Peyer's patch (tissue), 4 donors: ENCODE measurements at regions not wholly inside any gene's neighbourhood (a gene's known extent, or its start where the extent isn't known, plus 50 kb on each side); places are given as distances from the start of the nearest gene placed in this dataset.

Experiments used
- DNase-seq, 3 donors: peaks; one replicate each; pipeline ENCODE4 v3.0.0-alpha.2; 2017 to 2019
- H3K27ac ChIP-seq, 4 donors: fragments of 200-600 bp; sonication (generic); one replicate each; pipeline ENCODE4 v1.5.1; 2016 to 2019
- H3K27me3 ChIP-seq, 2 donors: fragments of 200-600 bp; sonication (generic); one replicate each; pipeline ENCODE4 v1.5.1; 2019
- H3K36me3 ChIP-seq, 3 donors: fragments of 200-600 bp; sonication (generic); one replicate each; pipeline ENCODE4 v1.5.1; 2016 to 2019
- H3K4me1 ChIP-seq, 4 donors: fragments of 200-600 bp; sonication (generic); one replicate each; pipeline ENCODE4 v1.5.1; 2016 to 2019
- H3K4me3 ChIP-seq, 4 donors: fragments of 200-600 bp; sonication (generic); 1 replicate in 3 of 4; 2 replicates in 1 of 4; pipeline ENCODE4 v1.5.1; 2016 to 2019; ENCODE audit warnings: mild to moderate bottlenecking in 1 of 4
- H3K9me3 ChIP-seq, 4 donors: fragments of 200-600 bp; sonication (generic); one replicate each; pipeline ENCODE4 v1.5.1; 2016 to 2019; ENCODE audit warnings: mild to moderate bottlenecking in 1 of 4
- CTCF ChIP-seq, 6 experiments: fragments of 450-650 bp in 4 of 6; fragments of 200-600 bp in 2 of 6; sonication (generic) in 1 of 6; IDR thresholded peaks; one replicate each; pipeline ENCODE4 v1.5.1; 2017 to 2019; ENCODE audit warnings: antibody characterized with exemption in 6 of 6, mild to moderate bottlenecking in 3 of 6, moderate library complexity in 1 of 6
- POLR2A ChIP-seq, 2 donors: fragments of 450-650 bp; IDR thresholded peaks; one replicate each; pipeline ENCODE4 v1.5.1; 2017; ENCODE audit warnings: antibody characterized with exemption in 2 of 2, mild to moderate bottlenecking in 2 of 2, moderate library complexity in 2 of 2

GRCh38 chr18:32577561-32577960 lies 106.9 kb upstream of the GAREM1 start:
- no peak for TF ChIP-seq CTCF (IDR thresholded peaks at IDR 0.05)
- TF ChIP-seq POLR2A (IDR thresholded peaks at IDR 0.05): no peak
- Histone ChIP-seq H3K36me3 (no peaks in the 10 kb centered on the region), H3K4me1 (no peaks in the 10 kb centered on the region), H3K27ac (no peak overlapping the region), H3K9me3 (no peaks in the 10 kb centered on the region), H3K4me3 (no peak overlapping the region), H3K27me3 (no peaks in the 10 kb centered on the region)
- DNase-seq: no peak

GRCh38 chr18:32576296-32576916 lies 105.7 kb upstream of the GAREM1 start:
- TF ChIP-seq CTCF (IDR thresholded peaks at IDR 0.05) (peak in 1 of 6 experiments; percentile 6), POLR2A (IDR thresholded peaks at IDR 0.05) (no peak)
- no peak for DNase-seq

GRCh38 chr18:32566960-32567359 lies 96.3 kb upstream of the GAREM1 start:
- Histone ChIP-seq H3K27me3 (no peaks in the 10 kb centered on the region), H3K4me1 (no peaks in the 10 kb centered on the region), H3K27ac (no peak overlapping the region), H3K4me3 (no peak overlapping the region), H3K36me3 (no peaks in the 10 kb centered on the region), H3K9me3 (no peaks in the 10 kb centered on the region)
- TF ChIP-seq CTCF (IDR thresholded peaks at IDR 0.05) (no peak), POLR2A (IDR thresholded peaks at IDR 0.05) (no peak)
- no peak for DNase-seq

More at GRCh38 chr18:32576296-32576916, 105.7 kb upstream of the GAREM1 start:
- H3K4me1 ChIP-seq: no peaks in the 10 kb centered on the region
- H3K9me3 ChIP-seq: no peaks in the 10 kb centered on the region
- no peak overlapping the region for H3K4me3 ChIP-seq
- H3K27me3 ChIP-seq: no peaks in the 10 kb centered on the region
- H3K27ac ChIP-seq: no peak overlapping the region
- H3K36me3 ChIP-seq: no peaks in the 10 kb centered on the region

- DNase-seq: no peak
- H3K27me3 ChIP-seq: no peaks in the 10 kb centered on the region
- no peaks in the 10 kb centered on the region for H3K36me3 ChIP-seq
- no peak overlapping the region for H3K4me3 ChIP-seq
- no peaks in the 10 kb centered on the region for H3K9me3 ChIP-seq
- TF ChIP-seq CTCF (IDR thresholded peaks at IDR 0.05): no peak
- no peak for TF ChIP-seq POLR2A (IDR thresholded peaks at IDR 0.05)
- no peaks in the 10 kb centered on the region for H3K4me1 ChIP-seq
- no peak overlapping the region for H3K27ac ChIP-seq
These were observed 83.1 kb upstream of the GAREM1 start for GRCh38 chr18:32553640-32554365.

- no peak for TF ChIP-seq CTCF (IDR thresholded peaks at IDR 0.05)
- no peak for TF ChIP-seq POLR2A (IDR thresholded peaks at IDR 0.05)
- no peak for DNase-seq
- Histone ChIP-seq H3K4me3 (no peak overlapping the region), H3K4me1 (no peaks in the 10 kb centered on the region), H3K27me3 (no peaks in the 10 kb centered on the region), H3K27ac (no peak overlapping the region), H3K9me3 (no peaks in the 10 kb centered on the region), H3K36me3 (no peaks in the 10 kb centered on the region)
These were observed 82.5 kb upstream of the GAREM1 start for GRCh38 chr18:32553174-32553573.
